GM18498 (cell line): ENCODE measurements at regions not wholly inside any gene's neighbourhood (a gene's known extent, or its start where the extent isn't known, plus 50 kb on each side); places are given as distances from the start of the nearest gene placed in this dataset.

ENCODE experiments used
- ATAC-seq: cut with Tn5 transposase; IDR thresholded peaks from one replicate; pipeline ENCODE4 v1.9.1; 2021; ENCODE audit warnings: mild to moderate bottlenecking, moderate library complexity; ENCODE audit not compliant: unreplicated experiment

- ATAC-seq, result no peak
Measured at GRCh38 chr5:33312571-33313549, 127.9 kb upstream of the TARS1 start.

- no peak for ATAC-seq
Measured at GRCh38 chr5:33315189-33315588, 125.6 kb upstream of the TARS1 start.

- ATAC-seq, result no peak
Measured at GRCh38 chr5:33316773-33317172, 124.0 kb upstream of the TARS1 start.

GRCh38 chr5:33317271-33317670 is 123.5 kb upstream of the TARS1 start:
- ATAC-seq, result no peak

GRCh38 chr5:33319151-33319550 is 121.6 kb upstream of the TARS1 start:
- ATAC-seq, result no peak

GRCh38 chr5:33319841-33320240 is 120.9 kb upstream of the TARS1 start:
- no peak for ATAC-seq

- ATAC-seq, result no peak
Measured at GRCh38 chr5:33321026-33321425, 119.7 kb upstream of the TARS1 start.

GRCh38 chr5:33322632-33323031 is 118.1 kb upstream of the TARS1 start:
- no peak for ATAC-seq

GRCh38 chr5:33324667-33325307 is 116.0 kb upstream of the TARS1 start:
- no peak for ATAC-seq

- no peak for ATAC-seq
Measured at GRCh38 chr5:33328818-33329217, 111.9 kb upstream of the TARS1 start.

- no peak for ATAC-seq
Measured at GRCh38 chr5:33329891-33330290, 110.9 kb upstream of the TARS1 start.

- ATAC-seq, result no peak
Measured at GRCh38 chr5:33330426-33330825, 110.3 kb upstream of the TARS1 start.

- no peak for ATAC-seq
Measured at GRCh38 chr5:33330992-33331391, 109.8 kb upstream of the TARS1 start.

- ATAC-seq, result no peak
Measured at GRCh38 chr5:33332804-33333203, 108.0 kb upstream of the TARS1 start.

- ATAC-seq, result no peak
Measured at GRCh38 chr5:33334829-33335228, 105.9 kb upstream of the TARS1 start.

- no peak for ATAC-seq
Measured at GRCh38 chr5:33336891-33337636, 103.7 kb upstream of the TARS1 start.

GRCh38 chr5:33337637-33337992 is 103.2 kb upstream of the TARS1 start:
- no peak for ATAC-seq

GRCh38 chr5:33338336-33339110 is 102.2 kb upstream of the TARS1 start:
- ATAC-seq, result no peak

GRCh38 chr5:33339413-33339812 is 101.4 kb upstream of the TARS1 start:
- ATAC-seq, result no peak

GRCh38 chr5:33340195-33340594 is 100.6 kb upstream of the TARS1 start:
- ATAC-seq, result no peak

- no peak for ATAC-seq
Measured at GRCh38 chr5:33341351-33341750, 99.4 kb upstream of the TARS1 start.
